Activated T-cell treated with anti-CD3 and anti-CD28 coated beads, Interleukin-2, amount 50 U/mL, for 4 hours (primary cell): ENCODE measurements at regions not wholly inside any gene's neighbourhood (a gene's known extent, or its start where the extent isn't known, plus 50 kb on each side); places are given as distances from the start of the nearest gene placed in this dataset.

Source experiments
- ATAC-seq, 2 donors: fragments of 200-7000 bp; cut with Tn5 transposase; one replicate each; pipeline ENCODE4 v1.10.0; 2021
- DNase-seq: peaks from one replicate; pipeline ENCODE4 v3.0.0-alpha.2; 2020
- H3K27me3 Mint-ChIP-seq: one replicate; pipeline ENCODE4 v1.8.0; 2021; ENCODE audit warnings: low read depth, mixed read lengths
- H3K36me3 Mint-ChIP-seq: one replicate; pipeline ENCODE4 v1.8.0; 2022; ENCODE audit warnings: mixed read lengths; ENCODE audit not compliant: insufficient read depth
- H3K4me1 Mint-ChIP-seq: one replicate; pipeline ENCODE4 v1.8.0; 2021; ENCODE audit warnings: low read depth, mixed read lengths
- H3K4me3 Mint-ChIP-seq: one replicate; pipeline ENCODE4 v1.8.0; 2021; ENCODE audit warnings: mild to moderate bottlenecking, moderate library complexity, mixed read lengths
- H3K9me3 Mint-ChIP-seq: one replicate; pipeline ENCODE4 v1.8.0; 2021; ENCODE audit warnings: mixed read lengths

DNA sequence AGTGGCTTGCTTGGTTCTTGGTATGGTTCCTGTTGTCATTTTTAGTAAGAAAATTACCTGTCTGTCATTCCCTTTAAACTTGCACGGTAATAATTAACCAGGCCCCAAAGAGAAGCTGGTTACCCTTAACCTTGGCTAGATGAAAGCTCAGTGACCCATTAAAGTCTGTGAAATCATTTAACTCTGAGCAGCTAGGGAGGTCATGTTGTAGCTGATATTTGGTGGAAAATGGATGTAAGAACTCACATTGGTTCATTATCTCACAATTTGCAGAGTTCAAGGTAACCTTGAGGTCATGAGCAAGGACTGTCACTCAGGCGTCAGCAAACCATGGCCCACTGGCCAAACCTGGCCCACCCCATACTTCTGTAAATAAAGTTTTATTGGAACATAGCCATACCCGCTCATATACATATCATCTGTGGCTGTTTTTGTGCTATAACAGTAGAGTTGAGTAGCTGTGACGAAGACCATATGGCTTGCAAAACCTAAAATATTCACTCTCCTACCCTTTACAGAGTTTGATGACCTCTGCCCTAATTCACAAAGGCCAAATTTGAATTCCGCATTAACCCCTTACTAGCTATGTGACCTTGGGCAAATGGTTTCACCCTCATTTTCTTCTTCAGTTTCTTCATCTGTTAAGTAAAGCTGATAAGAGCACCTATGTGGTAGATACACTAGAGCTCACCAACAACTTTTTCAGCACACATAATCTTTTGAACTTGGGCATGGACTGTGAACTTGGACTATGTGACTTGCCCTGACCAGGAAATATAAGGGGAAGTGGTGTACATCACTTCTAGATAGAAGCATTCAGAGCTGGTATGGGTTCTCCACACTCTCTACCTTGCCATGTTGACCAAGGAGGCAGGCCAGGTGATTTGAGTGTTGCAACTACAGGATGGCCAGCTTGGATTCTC lies 61.5 kb upstream of the CPEB4 start:
- Mint-ChIP-seq H3K4me3 (no peak overlapping the region), H3K27me3 (no peaks in the 10 kb centered on the region), H3K36me3 (no peaks in the 10 kb centered on the region), H3K9me3 (peaks cover 9% of the 10 kb centered on the region), H3K4me1 (peaks cover 4% of the 10 kb centered on the region)
- no peak for ATAC-seq
- DNase-seq = no peak

DNA sequence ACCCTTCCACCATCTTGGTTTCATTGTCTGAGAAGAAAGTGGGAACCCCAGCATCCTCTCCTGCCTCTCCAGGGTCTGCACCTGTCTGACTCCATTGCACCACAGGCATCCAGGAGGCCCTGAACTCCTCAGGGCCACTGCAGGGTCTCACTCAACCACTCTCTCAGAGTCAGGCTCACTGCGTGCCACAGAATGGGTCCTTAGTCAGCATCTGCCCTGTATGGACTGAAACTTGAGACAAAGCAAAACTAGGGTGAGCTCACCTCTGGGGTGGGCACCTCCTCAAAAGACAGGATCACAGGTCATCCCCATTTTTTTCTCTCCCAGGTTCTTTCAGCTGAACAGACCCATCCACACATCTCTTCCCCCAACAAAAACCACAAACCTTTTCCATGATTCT lies 59.2 kb upstream of the CPEB4 start:
- Mint-ChIP-seq H3K4me3 (no peak overlapping the region), H3K36me3 (no peaks in the 10 kb centered on the region), H3K4me1 (no peaks in the 10 kb centered on the region), H3K9me3 (peaks cover 9% of the 10 kb centered on the region), H3K27me3 (no peaks in the 10 kb centered on the region)
- DNase-seq (no peak), ATAC-seq (no peak)

DNA sequence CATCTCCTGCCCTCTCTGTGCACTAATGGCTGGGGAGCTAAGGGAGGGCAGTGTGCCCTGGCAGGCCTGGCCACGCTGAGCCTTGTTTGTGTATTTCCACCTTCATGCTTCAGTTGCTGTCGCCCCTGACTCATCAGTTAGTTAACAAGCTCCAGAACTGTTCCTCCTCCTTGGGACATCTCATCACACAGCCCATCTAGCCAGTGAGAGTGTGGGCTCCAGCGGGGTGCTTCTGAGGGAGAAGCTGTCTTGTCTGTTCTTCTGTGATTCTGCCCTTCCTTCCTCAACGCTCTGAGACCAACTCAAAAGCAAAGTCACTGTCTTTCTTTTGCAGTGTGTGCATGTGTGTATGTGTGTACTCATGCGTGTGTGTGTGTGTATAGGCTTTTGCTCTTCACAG lies 58.3 kb upstream of the CPEB4 start:
- no peak for DNase-seq
- H3K9me3 Mint-ChIP-seq = peaks cover 9% of the 10 kb centered on the region
- ATAC-seq = no peak
- H3K27me3 Mint-ChIP-seq = no peaks in the 10 kb centered on the region
- H3K36me3 Mint-ChIP-seq = no peaks in the 10 kb centered on the region
- H3K4me1 Mint-ChIP-seq = no peaks in the 10 kb centered on the region
- H3K4me3 Mint-ChIP-seq = no peak overlapping the region

DNA sequence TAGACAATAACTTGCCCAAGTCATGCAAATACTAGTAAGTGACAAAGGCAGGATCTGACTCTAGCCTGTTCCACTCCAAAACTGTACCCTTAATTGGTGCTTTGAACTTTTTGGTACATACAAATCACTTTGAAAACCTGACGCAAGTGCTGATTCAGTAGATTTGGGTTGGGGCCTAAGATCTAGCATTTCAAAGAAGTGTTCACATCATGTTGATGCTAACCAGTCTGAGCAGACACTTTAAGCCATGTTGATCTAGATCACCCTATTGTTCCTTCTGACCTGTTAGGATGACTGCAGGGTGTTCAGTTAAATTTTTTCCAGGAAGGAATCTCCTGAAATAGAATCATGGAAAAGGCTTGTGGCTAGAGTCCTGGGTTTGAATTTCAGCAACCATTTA lies 57.7 kb upstream of the CPEB4 start:
- Mint-ChIP-seq H3K27me3 (no peaks in the 10 kb centered on the region), H3K9me3 (peaks cover 9% of the 10 kb centered on the region), H3K4me3 (no peak overlapping the region), H3K4me1 (no peaks in the 10 kb centered on the region), H3K36me3 (no peaks in the 10 kb centered on the region)
- no peak for ATAC-seq
- no peak for DNase-seq

DNA sequence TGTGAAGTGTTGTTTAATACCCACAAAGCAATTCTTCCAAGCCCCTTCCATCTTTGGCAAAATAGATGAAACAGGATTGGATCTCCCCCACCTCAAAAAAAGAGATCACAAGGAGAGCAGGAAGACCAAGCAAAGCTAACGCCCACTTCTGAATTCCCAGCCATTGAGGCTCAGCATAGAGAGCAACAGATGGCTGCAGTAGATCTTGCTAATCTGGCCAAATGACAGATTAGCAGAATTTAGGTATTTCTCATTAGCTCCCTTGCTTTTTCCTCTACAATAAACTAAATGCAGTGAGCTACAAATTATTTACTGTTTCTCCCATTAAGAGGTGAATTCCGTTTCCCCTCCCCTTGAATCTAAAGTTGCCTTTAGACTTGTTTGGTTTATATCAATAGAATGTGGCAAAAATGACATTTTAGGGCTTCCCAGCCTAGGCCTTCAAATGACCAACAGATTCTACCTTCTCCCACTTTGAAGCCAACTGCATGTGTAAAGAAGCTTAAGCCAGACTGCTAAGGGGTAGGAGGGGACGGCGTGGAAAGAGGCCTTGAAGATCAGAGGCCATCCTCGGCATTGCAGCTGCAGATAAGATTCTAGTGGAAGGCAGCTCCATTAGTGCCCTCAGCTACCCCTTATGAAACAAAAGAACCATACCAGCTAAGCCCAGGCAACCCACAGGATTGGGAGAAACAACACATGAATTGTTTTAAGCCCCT lies 56.8 kb upstream of the CPEB4 start:
- no peak for ATAC-seq
- Mint-ChIP-seq H3K4me3 (no peak overlapping the region), H3K27me3 (no peaks in the 10 kb centered on the region), H3K36me3 (no peaks in the 10 kb centered on the region), H3K4me1 (no peaks in the 10 kb centered on the region), H3K9me3 (peaks cover 9% of the 10 kb centered on the region)
- DNase-seq = no peak

DNA sequence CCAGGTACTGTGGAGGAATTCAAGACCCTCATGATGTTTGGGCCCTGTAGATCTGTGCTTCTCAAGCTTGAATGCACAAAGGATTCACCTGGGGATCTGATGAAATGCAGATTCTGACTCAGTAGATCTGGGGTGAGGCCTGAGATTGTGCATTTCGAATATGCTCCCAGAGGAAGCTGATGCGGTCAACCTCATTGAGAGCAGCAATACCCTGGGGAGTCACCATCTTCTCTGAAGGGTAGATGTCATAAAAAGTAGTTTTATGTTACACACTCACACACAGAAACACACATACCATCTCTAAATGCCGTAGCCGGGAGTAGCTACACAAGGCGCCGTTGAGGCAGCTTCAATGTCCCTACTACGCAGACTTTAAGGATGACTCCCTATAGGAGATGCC lies 55.8 kb upstream of the CPEB4 start:
- Mint-ChIP-seq H3K36me3 (no peaks in the 10 kb centered on the region), H3K9me3 (peaks cover 9% of the 10 kb centered on the region), H3K27me3 (no peaks in the 10 kb centered on the region), H3K4me3 (no peak overlapping the region), H3K4me1 (no peaks in the 10 kb centered on the region)
- no peak for DNase-seq
- ATAC-seq = no peak

DNA sequence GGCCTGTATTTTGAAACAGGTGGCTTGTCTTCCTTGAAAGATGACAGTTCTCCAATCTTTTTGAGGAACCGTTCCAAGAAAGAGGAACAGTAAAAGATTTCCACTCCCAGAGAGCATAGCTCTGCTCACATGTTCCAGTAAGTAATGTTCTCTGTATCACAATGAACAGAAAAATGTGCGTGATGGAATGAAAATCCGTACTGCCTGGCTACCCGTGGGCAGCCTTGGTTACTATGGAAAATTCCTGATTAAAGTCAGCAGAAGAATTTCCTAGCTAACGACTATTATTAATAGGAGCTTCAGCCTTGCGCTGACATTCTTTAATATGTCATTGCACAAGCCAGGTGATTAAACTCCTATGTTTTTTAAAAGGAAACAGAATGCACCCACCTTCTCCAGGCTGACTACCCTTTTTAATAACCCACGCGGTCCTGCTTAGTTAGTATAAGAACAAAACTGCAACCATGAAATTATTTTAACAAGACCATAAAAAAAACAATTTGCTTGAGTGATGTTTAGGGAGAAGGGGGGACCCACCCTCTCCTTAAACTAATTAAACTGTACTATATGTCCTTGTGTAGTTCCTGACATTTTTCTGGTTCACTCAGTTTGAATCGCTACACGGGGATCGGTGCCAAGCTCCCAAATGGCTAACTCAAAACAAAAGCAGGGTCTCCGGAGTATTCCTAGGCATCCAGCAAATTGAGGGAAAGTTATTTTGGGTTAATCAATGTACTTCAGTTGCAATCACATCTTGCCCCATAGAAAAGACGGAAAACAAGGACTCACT lies 54.8 kb upstream of the CPEB4 start:
- Mint-ChIP-seq H3K9me3 (no peaks in the 10 kb centered on the region), H3K4me1 (no peaks in the 10 kb centered on the region), H3K4me3 (no peak overlapping the region), H3K36me3 (no peaks in the 10 kb centered on the region), H3K27me3 (no peaks in the 10 kb centered on the region)
- DNase-seq (no peak), ATAC-seq (no peak)

DNA sequence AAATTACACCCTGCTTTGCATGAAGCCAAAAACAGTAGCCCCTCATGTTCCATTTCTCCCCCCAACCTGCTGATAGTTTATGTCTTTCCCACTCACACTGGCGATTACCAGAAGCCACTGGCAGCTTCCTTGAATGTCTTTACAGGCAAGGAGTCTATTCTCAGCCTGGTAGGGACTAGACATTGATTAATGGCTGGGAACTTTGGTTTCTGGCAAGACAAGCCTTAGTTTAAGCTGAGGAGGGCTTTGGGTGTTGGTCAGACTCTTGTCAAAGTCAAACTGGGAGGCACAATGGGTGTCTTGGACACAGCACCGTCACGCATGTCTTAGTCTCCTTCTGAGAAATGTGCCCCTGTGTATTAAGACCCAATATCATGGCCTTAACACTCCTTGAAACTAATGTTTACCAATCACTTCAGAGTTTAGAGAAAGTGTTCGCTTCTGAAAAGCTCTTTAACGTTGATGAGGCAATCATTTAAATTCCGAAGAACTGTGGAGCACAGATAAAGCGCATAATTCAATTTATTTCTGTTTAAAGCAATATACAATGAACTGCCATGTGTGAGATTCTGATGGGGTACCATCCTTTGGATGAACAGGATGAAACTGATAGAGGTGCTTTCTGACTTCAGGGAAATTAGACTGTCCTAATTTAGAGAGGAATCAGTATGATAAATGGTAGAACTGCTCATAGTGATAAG lies 53.9 kb upstream of the CPEB4 start:
- DNase-seq (no peak), ATAC-seq (no peak)
- H3K27me3 Mint-ChIP-seq = no peaks in the 10 kb centered on the region
- no peaks in the 10 kb centered on the region for H3K4me1 Mint-ChIP-seq
- no peak overlapping the region for H3K4me3 Mint-ChIP-seq
- H3K9me3 Mint-ChIP-seq = no peaks in the 10 kb centered on the region
- H3K36me3 Mint-ChIP-seq = no peaks in the 10 kb centered on the region

DNA sequence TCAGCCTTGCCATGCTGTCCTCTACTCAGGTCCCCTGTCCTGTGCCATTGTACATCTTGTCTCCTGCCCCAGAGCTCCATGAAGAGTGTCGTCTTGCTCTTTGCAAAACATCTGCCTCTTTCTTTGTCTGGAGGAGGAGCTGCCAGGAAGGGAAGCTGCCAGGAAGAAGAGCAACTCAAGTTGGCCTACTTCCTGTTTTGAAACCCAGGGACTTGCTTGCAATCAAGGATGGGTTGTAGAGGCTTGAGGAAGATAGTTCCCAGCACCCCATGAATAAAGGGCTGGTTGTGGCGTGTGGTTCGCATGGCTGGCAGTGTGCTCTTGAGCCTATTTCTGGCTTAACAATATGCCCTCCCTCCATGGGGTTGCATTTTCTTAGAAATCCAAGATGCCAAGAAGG lies 53.0 kb upstream of the CPEB4 start:
- Mint-ChIP-seq H3K4me1 (no peaks in the 10 kb centered on the region), H3K4me3 (no peak overlapping the region), H3K9me3 (no peaks in the 10 kb centered on the region), H3K36me3 (no peaks in the 10 kb centered on the region), H3K27me3 (no peaks in the 10 kb centered on the region)
- ATAC-seq (no peak), DNase-seq (no peak)

DNA sequence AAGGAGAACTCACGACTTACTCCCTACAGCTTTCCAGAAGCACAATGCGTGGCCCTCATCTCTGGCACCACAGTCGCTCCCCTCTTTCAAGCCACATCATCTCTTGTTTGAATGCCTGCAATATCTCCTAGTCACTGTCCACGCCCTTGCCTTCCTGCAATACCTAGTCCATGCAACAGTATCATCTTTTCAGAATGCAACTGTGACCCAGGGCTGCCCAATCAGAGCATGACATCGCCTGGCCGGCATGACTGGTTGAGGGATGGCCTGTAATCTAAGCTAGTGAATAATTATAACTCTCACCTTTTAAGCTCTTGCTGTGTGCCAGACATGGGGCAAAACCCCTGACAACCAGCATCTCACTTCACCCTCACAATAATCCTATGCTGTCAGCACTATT lies 52.5 kb upstream of the CPEB4 start:
- Mint-ChIP-seq H3K4me3 (no peak overlapping the region), H3K36me3 (no peaks in the 10 kb centered on the region), H3K4me1 (no peaks in the 10 kb centered on the region), H3K9me3 (no peaks in the 10 kb centered on the region), H3K27me3 (no peaks in the 10 kb centered on the region)
- ATAC-seq (no peak), DNase-seq (no peak)

DNA sequence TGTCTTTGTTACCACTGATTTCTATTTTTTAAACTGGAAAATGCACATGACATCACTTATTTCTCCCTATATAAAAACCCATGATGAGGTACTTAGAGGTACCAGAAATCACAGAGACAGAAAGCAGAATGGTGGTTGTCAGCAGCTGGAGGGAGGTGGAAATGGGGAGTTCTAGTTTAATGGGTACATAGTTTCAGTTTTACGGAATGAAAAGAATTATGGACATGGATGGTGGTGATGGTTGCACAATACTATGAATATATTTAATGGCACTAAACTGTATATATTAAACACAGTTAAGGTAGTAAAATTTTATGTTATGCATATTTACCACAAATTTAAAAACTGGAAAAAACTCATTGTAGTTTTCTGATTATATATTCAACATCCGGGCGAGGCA lies 50.5 kb upstream of the CPEB4 start:
- H3K36me3 Mint-ChIP-seq = no peaks in the 10 kb centered on the region

More for the DNA sequence above, 50.5 kb upstream of the CPEB4 start:
- Mint-ChIP-seq H3K9me3 (no peaks in the 10 kb centered on the region), H3K4me3 (no peak overlapping the region), H3K4me1 (no peaks in the 10 kb centered on the region), H3K27me3 (no peaks in the 10 kb centered on the region)
- no peak for DNase-seq
- ATAC-seq = no peak
